Activated T-helper 9 cell treated with anti-CD3 and anti-CD28 coated beads, Interleukin-2, amount 50 U/mL, for 16 hours (primary cell): ENCODE measurements at regions not wholly inside any gene's neighbourhood (a gene's known extent, or its start where the extent isn't known, plus 50 kb on each side); places are given as distances from the start of the nearest gene placed in this dataset.

Source experiments
- DNase-seq: peaks from one replicate; pipeline ENCODE4 v3.0.0-alpha.2; 2020; ENCODE audit warnings: low read depth

DNA sequence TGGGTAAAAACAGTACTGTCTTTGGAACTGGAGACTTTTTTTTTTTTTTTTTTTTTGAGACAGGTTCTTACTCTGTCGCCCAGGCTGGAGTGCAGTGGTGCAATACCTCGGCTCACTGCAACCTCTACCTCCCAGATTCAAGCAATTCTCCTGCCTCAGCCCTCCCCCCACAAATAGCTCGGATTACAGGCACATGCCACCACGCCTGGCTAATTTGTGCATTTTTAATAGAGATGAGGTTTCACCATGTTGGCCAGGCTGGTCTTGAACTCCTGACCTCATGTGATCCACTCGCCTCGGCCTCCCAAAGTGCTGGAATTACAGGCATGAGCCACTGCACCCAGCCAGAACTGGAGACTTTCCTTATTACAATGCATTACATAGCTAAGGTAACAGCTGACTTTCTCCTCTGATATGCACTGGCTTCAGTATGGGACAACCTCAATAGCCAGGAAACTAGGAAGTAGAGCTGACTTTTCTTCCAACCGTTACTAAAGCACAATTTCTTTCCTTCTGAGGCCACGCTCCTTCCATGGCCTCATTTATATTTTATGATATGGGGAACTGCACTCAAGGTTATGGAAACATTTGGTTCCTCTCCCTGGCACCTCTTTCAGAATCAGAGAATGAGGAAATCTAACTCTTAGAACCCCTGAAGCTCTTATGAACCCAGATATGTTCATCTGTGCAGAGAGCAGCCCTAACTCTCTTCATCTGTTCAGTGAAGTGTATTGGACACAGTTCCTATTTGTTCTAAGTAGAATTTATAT is 53.5 kb upstream of the FAM9B start:
- DNase-seq, result no peak

DNA sequence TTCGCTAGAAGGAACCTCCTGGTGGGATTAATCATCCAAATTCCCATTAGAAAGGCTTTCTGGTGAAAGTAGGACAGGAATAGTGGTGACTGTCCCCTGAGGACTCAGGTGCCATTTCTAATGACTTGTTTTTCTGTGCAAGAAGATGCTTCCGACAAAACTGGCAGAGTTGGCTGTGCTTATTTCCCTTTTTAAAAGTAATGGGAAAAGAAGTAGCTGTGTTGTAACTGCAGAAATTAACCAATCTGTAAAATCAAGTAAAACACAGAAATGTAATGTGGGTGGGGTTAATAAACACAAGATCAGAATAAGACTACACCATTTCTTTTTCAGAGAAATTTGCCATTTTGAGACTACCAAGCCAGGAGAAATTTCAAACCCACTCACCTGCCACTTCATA is 55.0 kb upstream of the FAM9B start:
- no peak for DNase-seq

DNA sequence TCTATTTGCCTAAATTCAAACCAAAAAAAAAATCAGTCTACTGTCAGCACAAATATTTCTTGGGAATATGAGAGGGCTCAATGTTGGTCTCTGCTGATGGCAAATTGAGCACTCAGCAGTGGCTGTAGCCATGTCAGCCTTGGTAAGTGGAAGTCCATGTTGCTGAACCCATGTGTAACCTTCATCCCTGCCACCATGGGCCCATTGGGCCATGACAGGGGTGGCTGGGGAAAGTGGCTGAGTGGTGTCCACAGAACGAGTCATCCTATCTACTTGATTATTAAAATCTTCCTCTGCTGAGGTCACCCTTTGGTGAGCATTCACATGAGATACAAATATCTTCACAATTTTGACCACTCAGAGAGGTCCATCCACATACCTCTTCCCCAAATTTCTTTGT is 56.8 kb upstream of the FAM9B start:
- no peak for DNase-seq

DNA sequence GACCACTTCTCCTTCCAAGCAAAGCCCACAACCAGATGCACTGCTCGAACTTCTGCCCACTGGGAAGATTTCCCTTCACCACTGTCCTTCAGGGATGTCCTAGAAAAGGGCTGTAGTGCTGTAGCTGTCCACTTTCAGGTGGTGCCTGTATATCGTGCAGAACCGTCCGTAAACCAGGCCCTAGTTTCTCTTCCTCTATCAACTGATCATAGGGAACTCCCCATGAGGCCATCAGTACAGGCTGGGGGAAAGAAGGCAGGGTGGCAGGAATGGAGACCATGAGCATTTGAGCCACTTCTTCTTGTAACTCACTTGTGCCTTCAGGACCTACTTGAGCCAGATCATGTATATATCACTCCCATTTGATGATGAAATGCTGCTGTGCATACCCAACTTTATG is 57.3 kb upstream of the FAM9B start:
- no peak for DNase-seq

DNA sequence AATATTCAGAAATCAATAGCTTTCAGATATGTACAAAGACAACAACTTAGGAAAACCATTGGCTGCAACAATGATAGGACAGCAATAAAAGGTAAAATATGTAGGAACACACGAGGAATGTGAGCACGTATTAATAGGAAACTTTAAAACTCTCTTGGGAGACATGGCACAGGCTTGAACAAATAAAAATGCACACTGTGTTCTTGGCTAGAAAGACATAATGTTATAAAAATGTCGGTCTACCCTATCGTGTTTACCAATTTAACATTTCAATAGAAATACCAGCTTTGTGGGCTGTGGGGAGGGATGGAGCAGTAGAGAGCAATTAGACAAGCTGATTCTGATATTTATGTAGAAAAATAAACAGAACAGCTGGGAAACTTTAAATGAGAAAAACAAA is 69.0 kb upstream of the FAM9B start:
- no peak for DNase-seq

DNA sequence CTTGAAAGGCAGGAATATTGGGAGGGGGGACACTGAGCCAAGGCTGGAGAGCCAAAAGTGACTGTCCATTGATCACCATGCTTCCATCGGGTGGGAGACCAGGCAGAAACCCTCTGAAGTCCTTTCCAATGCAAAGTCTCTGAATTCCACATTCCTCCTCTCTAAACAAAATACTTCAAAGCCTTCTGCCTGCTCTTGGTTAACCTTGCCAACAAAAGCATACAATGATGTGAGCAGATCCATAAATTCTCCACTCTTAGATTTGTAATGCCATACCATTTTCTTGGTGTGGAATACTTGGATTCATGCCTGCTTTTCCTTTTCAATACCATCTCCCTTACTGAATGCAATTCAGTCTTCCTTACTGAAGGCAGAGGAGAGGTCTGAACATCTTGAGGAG is 74.1 kb upstream of the FAM9B start:
- no peak for DNase-seq

DNA sequence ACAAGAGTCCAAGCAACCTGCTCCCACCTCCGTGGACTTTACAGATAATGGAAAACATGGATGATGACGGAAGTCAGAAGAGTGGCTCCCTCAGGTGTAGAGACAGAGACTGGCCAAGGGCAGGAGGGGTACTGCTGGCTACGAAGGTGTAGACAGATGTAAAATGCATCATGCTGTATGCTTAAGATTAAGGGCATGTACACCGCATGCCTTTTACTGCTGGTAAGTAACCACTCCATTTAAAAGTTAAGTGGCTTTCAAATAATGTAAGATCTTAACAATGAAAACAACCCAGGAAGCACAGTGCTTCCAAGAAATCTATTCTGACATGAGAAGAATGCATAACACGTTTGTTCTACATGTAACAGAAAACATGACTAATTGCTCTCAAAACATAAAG is 76.9 kb upstream of the FAM9B start:
- no peak for DNase-seq

DNA sequence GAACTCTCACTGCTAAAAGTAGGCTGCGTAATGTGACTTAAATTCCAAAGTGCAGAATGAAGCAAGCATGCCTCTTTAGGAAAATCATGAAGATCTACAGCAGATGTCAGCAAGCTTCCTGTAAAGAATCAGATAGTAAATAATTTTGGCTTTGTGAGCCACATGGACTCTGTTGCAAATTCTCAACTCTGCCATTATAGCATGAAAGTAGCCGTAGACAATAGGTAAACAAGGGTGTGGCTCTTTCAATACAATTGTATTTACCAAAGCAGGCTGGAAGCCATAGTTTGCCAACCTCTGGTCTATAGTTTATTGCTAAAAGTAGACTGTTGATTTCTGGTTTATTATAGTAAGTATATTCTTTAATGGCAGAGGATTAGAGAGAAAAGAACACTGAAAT is 80.3 kb upstream of the FAM9B start:
- no peak for DNase-seq

DNA sequence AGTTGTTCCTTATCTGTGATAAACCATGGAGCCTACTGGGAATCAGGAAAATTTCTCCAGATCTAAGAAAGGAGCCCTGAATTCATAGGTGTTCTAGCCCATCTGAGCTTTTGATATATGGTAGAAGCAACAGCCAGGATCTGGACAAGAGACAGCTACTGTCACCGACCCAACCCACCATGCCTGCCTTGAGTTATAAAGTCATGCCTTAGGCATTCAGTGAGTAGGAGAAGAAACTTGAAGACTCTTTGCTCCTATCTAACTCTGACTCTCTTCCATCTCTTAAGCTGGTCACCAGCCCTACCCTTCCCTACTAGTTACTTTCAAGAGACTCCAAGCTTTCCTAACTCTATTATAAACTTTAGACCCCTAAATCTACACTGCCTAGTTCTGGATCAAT is 83.9 kb upstream of the FAM9B start:
- no peak for DNase-seq

DNA sequence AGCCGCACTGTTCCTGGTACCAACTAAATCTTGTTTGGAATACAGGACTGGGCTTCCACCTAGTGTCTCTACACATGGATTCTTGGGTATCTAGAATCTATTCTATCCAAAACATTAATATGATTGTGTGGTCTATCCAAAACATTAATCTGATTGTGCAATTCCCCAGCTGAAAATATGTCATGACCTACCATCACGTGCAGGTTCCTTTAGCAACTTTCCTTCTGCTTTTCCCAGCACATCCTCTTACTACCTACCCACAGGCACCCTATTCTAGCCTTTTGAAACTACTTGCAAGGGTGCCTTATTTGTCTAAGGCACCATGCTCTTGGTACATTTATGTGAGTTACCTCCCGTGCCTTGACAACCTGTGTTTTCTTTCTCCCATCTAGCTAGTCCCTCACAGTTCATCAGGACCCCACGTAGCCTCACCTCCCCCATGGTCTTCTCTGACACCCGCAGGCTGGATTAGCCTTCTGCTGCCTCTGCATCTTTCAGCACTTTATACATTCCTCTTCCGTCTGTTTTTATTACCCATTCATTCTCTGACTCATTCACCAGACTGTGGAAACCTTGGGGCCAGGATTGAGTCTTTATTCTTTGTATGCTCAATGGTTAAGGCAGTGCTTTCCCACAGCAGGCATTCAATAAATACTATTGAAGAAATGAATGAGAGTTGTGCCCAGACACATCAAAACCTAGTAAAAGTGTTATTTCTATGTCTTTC is 88.8 kb upstream of the FAM9B start:
- no peak for DNase-seq

DNA sequence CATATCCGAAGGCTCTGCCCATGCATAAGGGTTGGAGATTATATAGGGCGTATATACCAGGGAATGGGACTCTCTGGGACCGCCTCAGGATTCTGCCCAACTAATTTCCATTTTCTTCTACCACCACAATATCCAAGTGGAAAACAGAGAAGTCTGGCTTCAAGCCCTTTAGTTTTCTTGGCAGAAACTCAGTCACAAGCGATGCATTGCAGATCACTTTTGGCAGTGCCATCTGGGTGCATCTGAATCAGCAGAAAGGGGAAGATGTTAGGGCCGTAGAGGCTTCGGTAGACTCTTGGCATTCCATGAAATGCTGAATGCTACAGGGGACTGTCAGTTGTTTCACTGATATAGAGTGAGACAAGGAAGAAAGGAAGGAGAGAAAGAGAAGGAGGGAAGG is 94.1 kb upstream of the FAM9B start:
- no peak for DNase-seq

DNA sequence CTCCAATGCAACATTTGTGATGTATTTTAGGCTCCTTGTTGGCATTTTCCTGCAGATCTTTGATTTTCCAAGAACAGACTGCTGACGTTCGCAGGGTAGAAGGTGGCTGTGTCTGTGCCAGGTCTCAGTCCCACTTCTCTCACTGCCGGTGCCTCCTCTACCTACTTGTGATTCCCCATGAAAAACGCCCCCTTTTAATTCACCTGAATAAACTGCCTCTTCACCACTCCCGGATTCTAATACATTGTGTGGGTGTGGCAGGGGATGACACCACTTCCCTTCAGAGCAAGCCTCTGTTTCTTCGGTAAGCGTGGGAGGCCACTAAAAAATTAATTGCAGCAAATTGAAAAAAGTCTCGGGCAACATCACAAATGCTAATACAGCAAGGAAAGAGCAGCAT is 96.1 kb upstream of the FAM9B start:
- DNase-seq, result no peak

DNA sequence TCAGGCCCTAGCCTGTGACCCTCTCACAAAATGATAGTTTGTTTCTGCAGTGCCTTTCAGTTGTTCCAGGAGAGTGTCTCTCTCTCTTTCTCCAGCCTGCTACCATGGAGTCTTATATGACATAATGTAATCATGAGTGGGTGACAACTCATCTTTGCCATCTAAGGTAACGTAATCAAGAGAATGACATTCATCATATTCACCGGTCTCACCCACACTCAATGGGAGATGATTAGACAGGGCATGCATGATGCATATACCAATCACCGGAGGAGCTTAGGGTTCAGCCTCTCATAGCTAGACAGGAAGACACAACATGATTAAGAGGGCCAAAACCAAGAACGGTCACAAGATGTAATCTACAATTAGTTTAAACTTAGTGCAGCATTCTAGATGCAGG is 97.1 kb upstream of the FAM9B start:
- no peak for DNase-seq

DNA sequence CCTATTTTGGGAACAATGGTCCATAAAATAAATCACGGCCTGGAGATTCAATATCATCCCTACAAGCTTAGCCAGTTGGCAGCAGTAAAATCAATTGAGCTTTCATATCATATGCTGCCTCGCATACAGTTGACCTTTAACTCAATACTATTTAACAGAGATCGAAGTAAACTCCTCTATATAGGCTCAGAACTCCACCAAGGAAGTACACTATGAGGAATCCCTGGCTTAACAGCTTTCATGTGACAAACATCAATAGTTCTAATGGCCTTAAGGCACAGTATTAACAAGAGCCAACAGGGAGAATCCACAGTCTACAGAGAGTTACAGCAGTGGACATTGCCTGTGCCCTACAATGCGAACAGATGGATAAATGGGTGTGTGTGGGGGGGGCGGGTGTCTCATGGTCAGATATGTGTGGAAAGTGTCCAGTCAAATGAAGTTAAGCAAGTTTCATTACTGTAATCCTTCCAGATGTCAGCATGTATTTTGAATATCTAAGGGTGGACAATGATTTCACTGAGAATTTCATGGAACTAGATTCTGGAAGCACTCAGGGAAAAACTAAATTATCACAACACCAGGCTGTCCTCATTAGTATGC is 98.2 kb upstream of the FAM9B start:
- no peak for DNase-seq

DNA sequence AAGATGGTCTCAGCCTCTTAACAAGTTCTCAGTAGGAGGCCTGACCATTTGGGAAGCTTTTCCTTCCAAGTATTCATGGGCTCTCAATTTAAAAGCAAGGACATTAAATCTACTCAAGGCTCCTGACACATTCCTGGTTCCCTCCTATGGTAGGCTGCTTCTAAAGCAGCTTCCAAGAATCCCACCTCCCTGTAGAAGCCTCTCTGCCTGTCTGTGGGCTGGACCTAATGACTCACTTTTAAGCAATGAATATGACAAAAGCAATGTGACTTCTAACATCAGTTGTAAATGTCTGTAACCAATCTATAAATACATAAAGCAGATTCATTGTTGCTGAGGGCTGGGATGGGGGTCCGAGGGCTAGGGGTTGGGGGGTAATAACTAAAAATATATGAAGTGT is 99.5 kb upstream of the FAM9B start:
- DNase-seq, result no peak

DNA sequence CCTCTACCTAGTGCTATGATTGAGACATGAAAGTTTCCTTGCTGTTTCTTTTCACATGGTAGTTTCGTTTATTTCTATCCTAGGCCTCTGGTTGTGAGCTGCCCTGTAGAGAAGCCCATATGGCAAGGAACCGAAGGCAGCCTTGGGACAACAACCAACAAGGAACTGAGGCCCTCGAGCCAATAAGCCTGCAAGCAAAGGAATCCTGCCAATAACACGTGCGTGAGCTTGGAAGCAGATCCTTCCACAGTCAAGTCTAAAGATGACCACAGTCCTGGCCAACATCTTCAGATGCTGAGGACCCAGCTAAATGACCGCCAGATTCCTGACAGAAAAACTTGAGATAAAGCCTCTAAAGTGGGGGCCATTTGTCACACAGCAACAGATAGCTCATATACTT is 100.4 kb upstream of the FAM9B start:
- DNase-seq, result no peak

DNA sequence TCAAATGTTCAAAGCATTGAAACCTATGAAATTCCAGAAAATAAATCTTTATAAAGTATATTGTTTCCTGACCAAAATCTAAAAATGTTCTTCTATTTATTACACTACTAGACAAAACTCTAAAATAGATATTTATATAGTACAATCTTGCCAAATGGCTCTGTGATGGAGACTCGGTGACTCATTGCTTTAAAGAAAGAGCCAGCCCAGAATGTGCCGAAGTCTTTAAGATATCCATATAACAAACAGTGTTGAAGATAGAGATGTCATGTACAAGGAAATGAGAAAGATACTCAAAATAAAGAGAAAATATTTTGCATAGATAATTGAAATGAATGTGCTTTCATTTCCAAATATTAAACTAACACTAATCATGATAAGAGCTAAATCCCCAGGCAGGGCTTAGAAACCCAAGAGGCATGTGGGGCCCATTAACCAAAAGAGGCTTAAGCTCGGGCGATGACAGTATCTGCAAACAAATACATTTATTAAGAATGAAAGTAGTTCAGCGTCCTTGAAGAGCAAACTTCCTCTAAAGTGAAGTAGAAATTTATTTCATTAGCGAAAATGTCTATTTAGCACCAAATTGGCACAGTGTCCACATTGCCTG is 102.1 kb upstream of the FAM9B start:
- no peak for DNase-seq

DNA sequence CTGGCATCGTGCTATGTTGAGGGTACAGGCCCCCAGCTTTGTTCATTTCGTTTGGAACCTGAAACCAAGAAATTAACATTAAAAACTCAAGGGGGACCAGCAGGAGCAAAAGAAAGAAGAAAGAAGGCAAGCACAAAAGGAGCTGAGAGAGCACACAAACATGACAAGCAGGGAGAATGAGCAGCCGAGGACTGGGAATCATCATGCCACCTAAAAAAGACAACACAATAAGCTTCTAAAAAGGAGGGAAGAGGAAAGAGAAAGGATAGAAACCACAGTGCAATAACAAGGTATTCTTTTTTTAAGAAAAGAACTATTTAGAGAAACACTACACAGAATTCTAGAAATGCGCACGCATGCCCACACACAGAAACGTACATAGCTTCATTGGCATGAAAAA is 103.2 kb upstream of the FAM9B start:
- DNase-seq, result no peak

DNA sequence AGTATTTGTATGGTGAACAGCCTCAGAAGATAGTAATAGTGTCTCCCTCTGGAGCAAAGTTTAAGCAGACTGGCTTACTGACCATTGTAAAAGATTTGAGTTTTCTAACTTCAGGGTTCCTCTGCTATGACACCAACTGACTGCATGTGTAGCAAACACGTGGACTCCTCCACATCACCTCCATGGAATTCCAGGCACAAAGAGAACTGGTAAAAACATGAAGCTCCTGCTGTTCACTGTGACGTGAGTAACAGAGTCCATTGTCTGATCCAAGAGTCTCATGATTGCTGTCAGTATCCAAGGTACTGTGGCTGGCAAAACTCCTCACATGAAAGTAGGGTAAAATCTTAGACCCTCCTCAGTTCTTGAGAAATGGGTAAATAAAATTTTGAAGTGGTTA is 107.6 kb upstream of the FAM9B start:
- DNase-seq, result no peak

DNA sequence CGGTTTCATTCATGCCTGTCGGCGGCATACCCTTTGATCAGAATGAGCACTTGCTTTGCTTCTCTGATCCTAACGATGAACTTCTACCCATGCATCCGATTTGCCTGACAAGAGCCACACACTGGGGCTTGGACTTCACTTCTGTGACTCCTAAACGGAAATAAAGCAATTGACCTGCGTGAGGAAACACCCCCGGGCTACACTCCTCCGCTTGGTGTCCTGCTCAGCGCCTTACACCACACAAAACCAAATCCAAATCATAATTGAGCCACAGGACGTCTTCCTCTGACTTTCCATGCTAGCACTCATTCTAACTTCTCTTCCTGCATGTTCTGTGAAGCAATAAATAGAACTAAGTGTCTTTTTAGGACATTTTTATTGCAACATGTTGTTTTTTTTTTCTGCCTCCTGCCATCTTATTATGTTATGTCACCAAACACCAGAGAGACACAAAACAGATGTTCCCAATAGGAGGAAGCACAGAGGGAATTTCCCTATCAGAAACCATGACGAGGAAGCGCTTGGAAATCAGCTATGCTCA is 110.8 kb upstream of the FAM9B start:
- DNase-seq, result no peak

DNA sequence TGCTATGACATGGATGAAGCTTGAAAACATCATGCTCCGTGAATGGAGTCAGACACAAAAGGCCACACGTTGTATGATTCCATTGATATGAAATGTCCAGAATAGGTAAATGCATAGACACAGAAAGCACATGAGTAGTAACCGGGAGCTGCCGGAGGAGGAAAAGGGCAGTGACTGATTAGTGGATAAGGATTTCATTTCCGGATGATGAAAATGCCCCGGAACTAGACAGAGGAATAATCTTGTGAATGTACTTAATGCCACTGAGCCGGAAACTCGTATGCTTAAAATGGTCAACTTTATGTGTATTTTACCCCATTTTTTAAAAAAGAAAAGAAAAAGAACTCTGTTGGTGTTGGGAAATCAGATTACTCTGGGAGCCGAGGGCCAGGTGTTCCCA is 112.7 kb upstream of the FAM9B start:
- no peak for DNase-seq

DNA sequence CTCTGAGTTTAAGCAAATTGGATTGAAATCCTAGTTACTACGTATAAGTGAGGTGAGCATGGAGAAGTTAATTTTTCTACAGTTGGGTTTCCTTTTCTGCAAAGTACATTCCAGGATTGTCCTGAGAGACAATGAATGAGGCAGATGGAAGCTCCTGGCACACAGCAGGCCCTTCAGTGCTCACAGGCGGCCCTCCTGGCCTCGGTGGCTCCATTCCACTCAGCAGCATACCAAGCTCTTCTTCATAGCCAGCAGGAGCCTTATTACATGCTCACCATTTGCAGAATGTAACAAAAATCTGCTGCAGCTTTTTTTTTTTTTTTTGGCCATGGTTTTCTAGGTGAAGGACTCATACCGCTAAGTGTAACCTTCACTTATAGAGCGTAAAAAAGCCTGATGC is 113.2 kb upstream of the FAM9B start:
- DNase-seq, result no peak

DNA sequence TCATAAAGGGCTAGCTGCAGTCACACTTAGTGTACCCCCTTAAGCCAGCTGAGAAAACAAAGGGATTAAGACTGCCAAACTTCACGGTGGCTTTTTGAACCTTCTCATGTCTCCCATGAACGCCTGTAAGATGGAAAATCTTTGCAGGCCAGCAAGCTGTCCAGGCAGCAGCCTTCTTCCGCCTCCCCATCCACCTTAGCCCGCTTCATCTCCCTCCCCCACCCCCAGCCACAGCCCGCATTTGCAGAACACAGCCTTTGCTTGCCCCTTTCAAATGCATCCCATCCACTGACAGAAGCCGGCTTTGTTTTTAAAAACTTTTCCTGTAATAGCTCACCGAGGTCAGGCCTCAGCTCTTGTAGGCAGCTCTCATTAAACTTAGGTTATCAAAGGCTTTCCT is 113.8 kb upstream of the FAM9B start:
- no peak for DNase-seq
